Chondrocyte (in vitro differentiated cells): ENCODE measurements at regions not wholly inside any gene's neighbourhood (a gene's known extent, or its start where the extent isn't known, plus 50 kb on each side); places are given as distances from the start of the nearest gene placed in this dataset.

Experiments used
- DNase-seq: peaks from one replicate; pipeline ENCODE4 v3.0.0; 2021; ENCODE audit warnings: mixed read lengths, low spot score
- H3K27ac Mint-ChIP-seq: one replicate; pipeline ENCODE4 v1.8.0; 2021; ENCODE audit warnings: mild to moderate bottlenecking, moderate library complexity, mixed read lengths; ENCODE audit not compliant: unreplicated experiment
- H3K27me3 Mint-ChIP-seq: 2 replicates; pipeline ENCODE4 v1.8.0; 2021; ENCODE audit warnings: low read depth, mixed read lengths
- H3K36me3 Mint-ChIP-seq: 2 replicates; pipeline ENCODE4 v1.8.0; 2021; ENCODE audit warnings: low read depth, mixed read lengths
- H3K4me1 Mint-ChIP-seq: 2 replicates; pipeline ENCODE4 v1.8.0; 2021; ENCODE audit warnings: low read depth, mild to moderate bottlenecking, mixed read lengths
- H3K4me3 Mint-ChIP-seq: one replicate; pipeline ENCODE4 v1.8.0; 2021; ENCODE audit warnings: mild to moderate bottlenecking, moderate library complexity, mixed read lengths; ENCODE audit not compliant: unreplicated experiment
- H3K9me3 Mint-ChIP-seq: 2 replicates; pipeline ENCODE4 v1.8.0; 2021; ENCODE audit warnings: low read depth, mixed read lengths
- CTCF ChIP-seq: fragments of 200-600 bp; sonication (generic); IDR thresholded peaks from 2 replicates; pipeline ENCODE4 v1.5.0; 2021; ENCODE audit warnings: antibody characterized with exemption, mild to moderate bottlenecking, moderate library complexity

GRCh38 chr9:100784755-100785154, 206.9 kb downstream of the CAVIN4 start:
- H3K36me3 Mint-ChIP-seq: peaks cover 2% of the 10 kb centered on the region
- no peak overlapping the region for H3K27ac Mint-ChIP-seq
- DNase-seq: no peak
- H3K4me3 Mint-ChIP-seq: no peak overlapping the region
- peaks cover 9% of the 10 kb centered on the region for H3K9me3 Mint-ChIP-seq
- H3K27me3 Mint-ChIP-seq: peaks cover 2% of the 10 kb centered on the region
- H3K4me1 Mint-ChIP-seq: no peaks in the 10 kb centered on the region
- no peak for TF ChIP-seq CTCF

GRCh38 chr9:100785946-100786345, 208.1 kb downstream of the CAVIN4 start:
- Mint-ChIP-seq H3K27me3 (peaks cover 2% of the 10 kb centered on the region), H3K4me3 (no peak overlapping the region), H3K4me1 (no peaks in the 10 kb centered on the region), H3K36me3 (peaks cover 2% of the 10 kb centered on the region), H3K9me3 (peaks cover 9% of the 10 kb centered on the region), H3K27ac (no peak overlapping the region)
- no peak for DNase-seq
- TF ChIP-seq CTCF: no peak

GRCh38 chr9:100794738-100795269, 216.9 kb downstream of the CAVIN4 start:
- no peak overlapping the region for H3K27ac Mint-ChIP-seq
- peaks cover 2% of the 10 kb centered on the region for H3K27me3 Mint-ChIP-seq
- DNase-seq: no peak
- no peaks in the 10 kb centered on the region for H3K36me3 Mint-ChIP-seq
- H3K4me1 Mint-ChIP-seq: no peaks in the 10 kb centered on the region
- H3K9me3 Mint-ChIP-seq: no peaks in the 10 kb centered on the region
- H3K4me3 Mint-ChIP-seq: no peak overlapping the region
- TF ChIP-seq CTCF: no peak

- DNase-seq: no peak
- no peak overlapping the region for H3K4me3 Mint-ChIP-seq
- H3K9me3 Mint-ChIP-seq: no peaks in the 10 kb centered on the region
- peaks cover 3% of the 10 kb centered on the region for H3K27me3 Mint-ChIP-seq
- H3K4me1 Mint-ChIP-seq: no peaks in the 10 kb centered on the region
- TF ChIP-seq CTCF: no peak
- H3K27ac Mint-ChIP-seq: no peak overlapping the region
- H3K36me3 Mint-ChIP-seq: no peaks in the 10 kb centered on the region
Observed at GRCh38 chr9:100803956-100804355, 224.6 kb upstream of the PLPPR1 start.

- DNase-seq: no peak
- H3K4me3 Mint-ChIP-seq: no peak overlapping the region
- peaks cover 6% of the 10 kb centered on the region for H3K27me3 Mint-ChIP-seq
- no peaks in the 10 kb centered on the region for H3K36me3 Mint-ChIP-seq
- no peak overlapping the region for H3K27ac Mint-ChIP-seq
- H3K4me1 Mint-ChIP-seq: no peaks in the 10 kb centered on the region
- TF ChIP-seq CTCF: no peak
- H3K9me3 Mint-ChIP-seq: no peaks in the 10 kb centered on the region
Observed at GRCh38 chr9:100811643-100812042, 216.9 kb upstream of the PLPPR1 start.
